ENCODE measurements at regions not wholly inside any gene's neighbourhood (a gene's known extent, or its start where the extent isn't known, plus 50 kb on each side); places are given as distances from the start of the nearest gene placed in this dataset.

- no peaks in the 10 kb centered on the region for H3K36me3 ChIP-seq
- Mint-ChIP-seq H3K36me3 (no peaks in the 10 kb centered on the region), H3K4me3 (no peak overlapping the region), H3K4me1 (peaks cover 9% of the 10 kb centered on the region), H3K27me3 (ENCODE audit: insufficient read depth, low read depth) (peaks cover 4% of the 10 kb centered on the region), H3K27ac (no peak overlapping the region), H3K9me3 (peaks cover 18% of the 10 kb centered on the region)
- DNase-seq (ENCODE audit: low spot score): no peak
- H3K9me3 ChIP-seq (ENCODE audit: low read depth): no peaks in the 10 kb centered on the region
- H3K4me3 ChIP-seq: no peak overlapping the region
- no peak for TF ChIP-seq EZH2 (IDR thresholded peaks at IDR 0.05)
- TF ChIP-seq EZH2phosphoT487 (IDR thresholded peaks at IDR 0.05): no peak
- no peak for TF ChIP-seq CTCF (IDR thresholded peaks at IDR 0.05)
- H3F3A ChIP-seq (ENCODE audit: low read depth): no peaks in the 10 kb centered on the region
- no peak overlapping the region for H2AFZ ChIP-seq (replicated peaks)
- no peak overlapping the region for H3K9ac ChIP-seq
- H3K27me3 ChIP-seq: no peaks in the 10 kb centered on the region
- H3K79me2 ChIP-seq (ENCODE audit: low read depth): no peaks in the 10 kb centered on the region
- no peak overlapping the region for H3K4me2 ChIP-seq
- H3K4me1 ChIP-seq: peaks cover 5% of the 10 kb centered on the region
- H3K27ac ChIP-seq: no peak overlapping the region
- no peaks in the 10 kb centered on the region for H4K20me1 ChIP-seq (ENCODE audit: low read depth)
Observed at GRCh38 chr6:88251301-88251700, 85.2 kb upstream of the CNR1 start.

GRCh38 chr6:88248709-88249321 lies 82.7 kb upstream of the CNR1 start:
- Histone ChIP-seq H2AFZ (replicated peaks) (no peak overlapping the region), H3K4me1 (peaks cover 5% of the 10 kb centered on the region), H3K9me3 (ENCODE audit: low read depth) (no peaks in the 10 kb centered on the region), H3K4me3 (no peak overlapping the region), H3K4me2 (no peak overlapping the region), H3K27me3 (no peaks in the 10 kb centered on the region), H3K36me3 (no peaks in the 10 kb centered on the region), H3K9ac (no peak overlapping the region), H3K27ac (no peak overlapping the region), H4K20me1 (ENCODE audit: low read depth) (no peaks in the 10 kb centered on the region), H3F3A (ENCODE audit: low read depth) (no peaks in the 10 kb centered on the region), H3K79me2 (ENCODE audit: low read depth) (no peaks in the 10 kb centered on the region)
- peaks cover 9% of the 10 kb centered on the region for H3K4me1 Mint-ChIP-seq
- no peak overlapping the region for H3K4me3 Mint-ChIP-seq
- TF ChIP-seq EZH2phosphoT487 (IDR thresholded peaks at IDR 0.05) (no peak), EZH2 (IDR thresholded peaks at IDR 0.05) (no peak), CTCF (IDR thresholded peaks at IDR 0.05) (no peak)
- no peaks in the 10 kb centered on the region for H3K36me3 Mint-ChIP-seq
- peaks cover 10% of the 10 kb centered on the region for H3K9me3 Mint-ChIP-seq
- H3K27ac Mint-ChIP-seq: no peak overlapping the region
- H3K27me3 Mint-ChIP-seq (ENCODE audit: insufficient read depth, low read depth): peaks cover 4% of the 10 kb centered on the region
- DNase-seq (ENCODE audit: low spot score): no peak

- no peaks in the 10 kb centered on the region for H3K27me3 ChIP-seq
- H3K27ac ChIP-seq: no peak overlapping the region
- Mint-ChIP-seq H3K36me3 (no peaks in the 10 kb centered on the region), H3K27ac (no peak overlapping the region), H3K4me3 (no peak overlapping the region), H3K9me3 (peaks cover 3% of the 10 kb centered on the region), H3K27me3 (ENCODE audit: insufficient read depth, low read depth) (no peaks in the 10 kb centered on the region), H3K4me1 (peaks cover 9% of the 10 kb centered on the region)
- H3K4me1 ChIP-seq: peaks cover 5% of the 10 kb centered on the region
- H3K9ac ChIP-seq: no peak overlapping the region
- no peaks in the 10 kb centered on the region for H4K20me1 ChIP-seq (ENCODE audit: low read depth)
- no peak overlapping the region for H2AFZ ChIP-seq (replicated peaks)
- H3K9me3 ChIP-seq (ENCODE audit: low read depth): no peaks in the 10 kb centered on the region
- DNase-seq (ENCODE audit: low spot score): no peak
- H3F3A ChIP-seq (ENCODE audit: low read depth): no peaks in the 10 kb centered on the region
- H3K4me3 ChIP-seq: no peak overlapping the region
- H3K36me3 ChIP-seq: no peaks in the 10 kb centered on the region
- no peak overlapping the region for H3K4me2 ChIP-seq
- TF ChIP-seq CTCF (IDR thresholded peaks at IDR 0.05): no peak
- no peak for TF ChIP-seq EZH2phosphoT487 (IDR thresholded peaks at IDR 0.05)
- no peak for TF ChIP-seq EZH2 (IDR thresholded peaks at IDR 0.05)
- no peaks in the 10 kb centered on the region for H3K79me2 ChIP-seq (ENCODE audit: low read depth)
Observed at GRCh38 chr6:88246654-88247053, 80.5 kb upstream of the CNR1 start.

Data from neural progenitor cell (in vitro differentiated cells).